NOMO-1 treated with dmso at 0.1 percent for 144 hours (cell line): ENCODE measurements at regions not wholly inside any gene's neighbourhood (a gene's known extent, or its start where the extent isn't known, plus 50 kb on each side); places are given as distances from the start of the nearest gene placed in this dataset.

Source experiments
- DNase-seq: peaks from one replicate; lab custom pipeline; 2025; ENCODE audit not compliant: unreplicated experiment; lab: John Stamatoyannopoulos, UW

- no peak for DNase-seq
Measured at GRCh38 chr21:38986806-38987632, 181.3 kb downstream of the ETS2 start.

- DNase-seq: no peak
Measured at GRCh38 chr21:38986406-38986805, 180.7 kb downstream of the ETS2 start.

- peak; percentile 64 for DNase-seq
Measured at GRCh38 chr21:38985568-38986378, 180.0 kb downstream of the ETS2 start.

- peak; percentile 92 for DNase-seq
Measured at GRCh38 chr21:38984982-38985567, 179.3 kb downstream of the ETS2 start.

- no peak for DNase-seq
Measured at GRCh38 chr21:38984568-38984967, 178.8 kb downstream of the ETS2 start.

- no peak for DNase-seq
Measured at GRCh38 chr21:38983560-38983959, 177.8 kb downstream of the ETS2 start.

GRCh38 chr21:38982804-38983203 is 177.1 kb downstream of the ETS2 start:
- DNase-seq: no peak

GRCh38 chr21:38982096-38982495 is 176.4 kb downstream of the ETS2 start:
- DNase-seq: no peak

- no peak for DNase-seq
Measured at GRCh38 chr21:38980416-38981313, 174.9 kb downstream of the ETS2 start.

GRCh38 chr21:38979271-38980121 is 173.8 kb downstream of the ETS2 start:
- peak; percentile 84 for DNase-seq

GRCh38 chr21:38976900-38977299 is 171.2 kb downstream of the ETS2 start:
- no peak for DNase-seq

GRCh38 chr21:38973552-38973951 is 167.8 kb downstream of the ETS2 start:
- DNase-seq: no peak

GRCh38 chr21:38972078-38972477 is 166.3 kb downstream of the ETS2 start:
- DNase-seq: no peak

GRCh38 chr21:38970765-38971164 is 165.0 kb downstream of the ETS2 start:
- DNase-seq: no peak

- DNase-seq: peak; percentile 94
Measured at GRCh38 chr21:38968887-38969543, 163.3 kb downstream of the ETS2 start.

- no peak for DNase-seq
Measured at GRCh38 chr21:38965910-38966504, 160.3 kb downstream of the ETS2 start.

- no peak for DNase-seq
Measured at GRCh38 chr21:38965241-38965640, 159.5 kb downstream of the ETS2 start.

- DNase-seq: no peak
Measured at GRCh38 chr21:38963006-38963405, 157.3 kb downstream of the ETS2 start.

- no peak for DNase-seq
Measured at GRCh38 chr21:38960251-38960650, 154.5 kb downstream of the ETS2 start.
